Keratinocyte (primary cell): ENCODE measurements at regions not wholly inside any gene's neighbourhood (a gene's known extent, or its start where the extent isn't known, plus 50 kb on each side); places are given as distances from the start of the nearest gene placed in this dataset.

Experiments used
- CTCF ChIP-seq, 3 experiments: IDR thresholded peaks in 1 of 3; conservative IDR thresholded peaks in 1 of 3; optimal IDR thresholded peaks in 1 of 3; 2 replicates in 2 of 3; 3 replicates in 1 of 3; pipeline versions ENCODE3 to v1.5.1; 2011; ENCODE audit warnings: low read length in 3 of 3, mild to moderate bottlenecking in 3 of 3, moderate library complexity in 2 of 3, control low read depth in 1 of 3, inconsistent platforms in 1 of 3; ENCODE audit not compliant: insufficient read depth in 2 of 3; ENCODE audit errors: extremely low read depth in 1 of 3
- EZH2 ChIP-seq: IDR thresholded peaks from one replicate; pipeline ENCODE4 v1.6.1; 2012; ENCODE audit warnings: inconsistent platforms, mild to moderate bottlenecking, low read length, moderate library complexity

- TF ChIP-seq CTCF (optimal IDR thresholded peaks at IDR 0.05 in 1 of 3, IDR thresholded peaks at IDR 0.05 in 1 of 3, conservative IDR thresholded peaks at IDR 0.05 in 1 of 3; ENCODE audit: extremely low read depth in 1 of 3, insufficient read depth in 2 of 3, low read length in 3 of 3) (no peak), EZH2 (no peak)
These were observed 178.8 kb downstream of the REEP3 start for GRCh38 chr10:63699785-63700613.
